Karpas-422 (cell line): ENCODE measurements at regions not wholly inside any gene's neighbourhood (a gene's known extent, or its start where the extent isn't known, plus 50 kb on each side); places are given as distances from the start of the nearest gene placed in this dataset.

Experiments
- DNase-seq: peaks from one replicate; pipeline ENCODE4 v3.0.0-alpha.2; 2015
- H2AFZ ChIP-seq: fragments of 200-600 bp; sonication (generic); 2 replicates; pipeline ENCODE4 v1.6.1; 2014; ENCODE audit warnings: antibody characterized with exemption, low read length, mixed read lengths
- H3K27ac ChIP-seq: fragments of 200-600 bp; sonication (generic); 2 replicates; pipeline ENCODE4 v1.5.1; 2014; ENCODE audit warnings: mild to moderate bottlenecking, low read length, moderate library complexity
- H3K27me3 ChIP-seq: fragments of 200-600 bp; sonication (generic); 2 replicates; pipeline ENCODE4 v1.6.1; 2014; ENCODE audit warnings: low read length, mixed read lengths
- H3K36me3 ChIP-seq: fragments of 200-600 bp; sonication (generic); 2 replicates; pipeline ENCODE4 v1.6.1; 2014; ENCODE audit warnings: low read length, mixed read lengths; ENCODE audit not compliant: insufficient read depth
- H3K4me1 ChIP-seq: fragments of 200-600 bp; sonication (generic); 2 replicates; pipeline ENCODE4 v1.6.1; 2014; ENCODE audit warnings: mild to moderate bottlenecking, low read length, mixed read lengths
- H3K4me2 ChIP-seq: fragments of 200-600 bp; sonication (generic); 2 replicates; pipeline ENCODE4 v1.6.1; 2014; ENCODE audit warnings: low read length, low read depth, mild to moderate bottlenecking; ENCODE audit not compliant: poor library complexity, severe bottlenecking
- H3K4me3 ChIP-seq: fragments of 200-600 bp; sonication (generic); 2 replicates; pipeline ENCODE4 v1.5.1; 2014; ENCODE audit warnings: mild to moderate bottlenecking, antibody characterized with exemption, low read length, mixed read lengths
- H3K79me2 ChIP-seq: fragments of 200-600 bp; sonication (generic); 2 replicates; pipeline ENCODE4 v1.6.1; 2014; ENCODE audit warnings: mild to moderate bottlenecking, low read length, mixed read lengths
- H3K9ac ChIP-seq: fragments of 200-600 bp; sonication (generic); 2 replicates; pipeline ENCODE4 v1.6.0; 2014; ENCODE audit warnings: low read length
- H3K9me2 ChIP-seq: fragments of 200-600 bp; sonication (generic), shearing (Covaris generic); replicated peaks from 2 replicates; pipeline ENCODE4 v1.6.0; 2014; ENCODE audit warnings: mild to moderate bottlenecking, low read length, moderate library complexity; ENCODE audit not compliant: insufficient read depth
- H3K9me3 ChIP-seq: fragments of 300-700, 200-600 bp; sonication (generic); 2 replicates; pipeline ENCODE4 v1.6.1; 2014; ENCODE audit warnings: low read length, mixed read lengths
- H4K20me1 ChIP-seq: fragments of 200-600 bp; sonication (generic); 2 replicates; pipeline ENCODE4 v1.6.1; 2014; ENCODE audit warnings: mild to moderate bottlenecking, antibody characterized with exemption, low read length, low read depth; ENCODE audit not compliant: insufficient read depth

DNA sequence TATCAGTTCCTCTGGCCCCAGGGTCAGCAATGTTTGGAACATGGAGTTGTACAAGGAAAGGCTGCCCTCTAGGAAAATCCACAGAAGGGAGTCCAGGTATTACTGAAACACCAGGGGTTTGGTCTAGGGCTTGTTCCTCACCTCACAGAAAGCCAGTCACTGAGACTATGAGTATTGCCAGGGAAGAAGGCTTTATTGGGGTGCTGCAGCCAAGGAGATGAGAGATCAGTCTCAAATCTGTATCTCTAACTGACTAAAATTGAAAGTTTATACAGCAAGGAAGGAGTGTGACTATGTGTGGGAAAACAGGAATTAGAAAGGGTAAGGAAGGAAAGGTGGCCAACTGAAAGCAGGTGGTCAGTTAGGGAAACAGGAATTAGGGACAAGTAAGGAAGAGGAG lies 172.3 kb downstream of the LYPLAL1 start:
- DNase-seq = no peak
- H3K36me3 ChIP-seq = no peaks in the 10 kb centered on the region

DNA sequence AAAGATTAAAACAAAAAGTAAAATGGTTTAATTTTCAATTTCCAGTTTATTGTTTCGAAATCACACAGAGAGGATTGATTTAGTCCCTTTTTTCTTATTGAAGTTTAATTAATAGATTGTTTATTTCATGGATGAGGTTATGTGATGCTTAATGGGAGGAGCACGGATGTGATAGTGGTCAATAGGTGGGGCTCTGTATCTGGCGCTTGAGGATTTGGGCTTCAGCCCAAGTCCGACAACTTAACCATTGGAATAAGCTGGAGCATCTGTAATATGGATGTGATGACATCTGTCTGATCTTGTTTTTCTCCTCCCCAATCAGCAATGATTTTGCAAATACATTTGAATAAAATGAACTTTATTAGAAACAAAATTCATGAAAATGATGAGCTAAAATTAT lies 169.2 kb downstream of the LYPLAL1 start:
- DNase-seq = no peak
- no peak overlapping the region for H2AFZ ChIP-seq
- H3K36me3 ChIP-seq = no peaks in the 10 kb centered on the region
- H3K4me3 ChIP-seq = no peak overlapping the region
- no peaks in the 10 kb centered on the region for H3K9me2 ChIP-seq
- H3K9ac ChIP-seq = no peak overlapping the region
- no peak overlapping the region for H3K27ac ChIP-seq
- peaks cover 7% of the 10 kb centered on the region for H3K9me3 ChIP-seq
- H3K4me1 ChIP-seq = no peaks in the 10 kb centered on the region
- H4K20me1 ChIP-seq = no peaks in the 10 kb centered on the region
- H3K4me2 ChIP-seq = no peak overlapping the region
- no peaks in the 10 kb centered on the region for H3K27me3 ChIP-seq
- H3K79me2 ChIP-seq = no peaks in the 10 kb centered on the region

More for the DNA sequence above, 172.3 kb downstream of the LYPLAL1 start:
- Histone ChIP-seq H3K4me2 (no peak overlapping the region), H3K27me3 (no peaks in the 10 kb centered on the region), H3K9ac (no peak overlapping the region), H4K20me1 (no peaks in the 10 kb centered on the region), H3K9me2 (no peaks in the 10 kb centered on the region), H3K27ac (no peak overlapping the region), H3K9me3 (peaks cover 7% of the 10 kb centered on the region), H3K4me1 (no peaks in the 10 kb centered on the region), H3K4me3 (no peak overlapping the region), H3K79me2 (no peaks in the 10 kb centered on the region), H2AFZ (no peak overlapping the region)

DNA sequence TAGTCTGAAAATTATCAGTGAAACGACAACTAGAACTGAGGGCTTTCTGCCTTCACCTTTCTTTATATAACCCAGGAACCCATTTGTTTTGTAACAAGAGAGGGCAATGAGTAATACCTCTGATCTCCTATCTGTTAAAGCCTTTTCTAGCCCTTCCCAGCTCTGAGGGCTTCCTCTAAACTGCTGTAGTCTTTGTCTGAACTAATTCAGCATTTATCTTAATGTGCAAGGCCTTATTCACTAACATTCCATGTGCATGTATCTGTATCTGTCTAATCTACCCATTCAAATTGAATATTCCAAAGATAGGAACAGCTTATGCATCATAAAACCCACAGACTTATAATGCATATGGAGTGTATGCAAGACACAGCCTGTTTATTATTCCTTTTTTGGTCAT lies 167.1 kb downstream of the LYPLAL1 start:
- no peak for DNase-seq
- H2AFZ ChIP-seq = no peak overlapping the region

DNA sequence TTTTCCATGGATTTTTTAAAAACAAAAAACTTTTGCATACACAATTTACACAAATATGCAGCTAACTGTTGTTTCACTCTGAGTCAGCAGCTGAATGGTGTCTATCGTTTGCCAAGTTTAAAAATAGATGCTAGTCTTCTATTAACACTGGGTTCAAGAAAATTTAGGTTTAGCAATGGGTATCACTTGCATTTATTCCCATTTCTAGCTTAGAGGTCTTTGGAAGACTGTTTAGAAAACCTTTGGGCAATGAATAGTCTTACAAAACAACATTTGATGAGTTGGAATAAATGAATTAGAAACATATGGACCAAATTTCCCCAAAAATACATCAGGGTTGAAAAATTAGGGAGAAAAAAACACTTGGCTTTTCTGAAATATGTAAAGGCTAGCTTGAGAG lies 165.8 kb downstream of the LYPLAL1 start:
- no peak overlapping the region for H3K4me3 ChIP-seq
- H3K27ac ChIP-seq = no peak overlapping the region
- no peaks in the 10 kb centered on the region for H4K20me1 ChIP-seq
- no peaks in the 10 kb centered on the region for H3K4me1 ChIP-seq
- no peak for DNase-seq
- H3K79me2 ChIP-seq = no peaks in the 10 kb centered on the region
- no peaks in the 10 kb centered on the region for H3K36me3 ChIP-seq
- H3K27me3 ChIP-seq = no peaks in the 10 kb centered on the region
- no peak overlapping the region for H3K4me2 ChIP-seq
- H3K9me2 ChIP-seq = no peaks in the 10 kb centered on the region
- no peak overlapping the region for H3K9ac ChIP-seq
- no peak overlapping the region for H2AFZ ChIP-seq
- H3K9me3 ChIP-seq = no peaks in the 10 kb centered on the region

More for the DNA sequence above, 167.1 kb downstream of the LYPLAL1 start:
- H3K4me3 ChIP-seq = no peak overlapping the region
- no peaks in the 10 kb centered on the region for H4K20me1 ChIP-seq
- H3K4me1 ChIP-seq = no peaks in the 10 kb centered on the region
- H3K79me2 ChIP-seq = no peaks in the 10 kb centered on the region
- H3K9ac ChIP-seq = no peak overlapping the region
- no peaks in the 10 kb centered on the region for H3K27me3 ChIP-seq
- H3K9me3 ChIP-seq = peaks cover 3% of the 10 kb centered on the region
- no peaks in the 10 kb centered on the region for H3K36me3 ChIP-seq
- H3K4me2 ChIP-seq = no peak overlapping the region
- no peaks in the 10 kb centered on the region for H3K9me2 ChIP-seq
- H3K27ac ChIP-seq = no peak overlapping the region

DNA sequence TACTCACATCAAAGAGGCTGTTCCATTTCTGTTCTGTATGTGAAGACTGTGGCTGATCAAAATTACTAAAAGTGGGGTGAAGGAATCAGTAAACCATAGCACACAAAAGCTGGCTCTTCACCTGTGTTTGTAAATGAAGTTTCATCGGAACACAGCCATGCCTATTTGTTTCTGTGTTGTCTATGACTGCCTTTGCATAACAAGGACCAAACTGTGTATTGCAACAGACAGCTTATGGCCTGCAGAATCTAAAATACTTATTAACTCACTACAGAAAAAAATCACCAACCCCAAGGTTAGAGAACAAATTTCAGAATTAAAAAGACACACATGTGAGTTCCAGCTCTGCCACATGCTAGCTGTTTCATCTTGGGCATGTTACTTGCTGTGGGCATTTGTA lies 163.9 kb downstream of the LYPLAL1 start:
- no peak overlapping the region for H3K4me2 ChIP-seq

DNA sequence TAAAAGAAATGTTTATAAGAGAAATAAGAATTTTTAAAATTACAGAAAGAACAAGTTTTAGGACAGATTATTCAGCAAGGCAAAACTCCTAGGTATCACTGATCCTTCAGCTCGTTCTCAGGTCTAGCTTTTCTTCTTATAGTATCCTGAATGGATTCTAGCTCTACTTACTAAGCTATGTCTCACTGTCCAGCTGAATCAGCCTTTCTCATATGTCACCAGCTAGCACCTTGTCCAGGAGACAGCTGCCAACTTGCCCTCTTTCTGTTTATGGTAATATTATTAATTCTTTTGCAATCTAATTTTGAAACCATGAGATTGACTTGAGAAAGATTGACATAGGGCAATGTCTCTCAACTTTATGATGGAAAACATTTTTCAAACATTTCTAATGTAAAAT lies 159.9 kb downstream of the LYPLAL1 start:
- DNase-seq = no peak
- no peak overlapping the region for H3K27ac ChIP-seq
- no peaks in the 10 kb centered on the region for H3K79me2 ChIP-seq
- H2AFZ ChIP-seq = no peak overlapping the region
- H3K9me3 ChIP-seq = no peaks in the 10 kb centered on the region
- no peak overlapping the region for H3K9ac ChIP-seq
- H4K20me1 ChIP-seq = no peaks in the 10 kb centered on the region
- H3K9me2 ChIP-seq = no peaks in the 10 kb centered on the region
- H3K4me1 ChIP-seq = no peaks in the 10 kb centered on the region
- H3K4me2 ChIP-seq = no peak overlapping the region
- no peaks in the 10 kb centered on the region for H3K36me3 ChIP-seq
- H3K27me3 ChIP-seq = no peaks in the 10 kb centered on the region
- H3K4me3 ChIP-seq = no peak overlapping the region

More for the DNA sequence above, 163.9 kb downstream of the LYPLAL1 start:
- Histone ChIP-seq H3K4me1 (no peaks in the 10 kb centered on the region), H3K79me2 (no peaks in the 10 kb centered on the region), H3K27me3 (no peaks in the 10 kb centered on the region), H4K20me1 (no peaks in the 10 kb centered on the region), H3K9me3 (no peaks in the 10 kb centered on the region), H3K36me3 (no peaks in the 10 kb centered on the region), H3K9me2 (no peaks in the 10 kb centered on the region), H3K27ac (no peak overlapping the region), H3K4me3 (no peak overlapping the region), H3K9ac (no peak overlapping the region), H2AFZ (no peak overlapping the region)
- no peak for DNase-seq

DNA sequence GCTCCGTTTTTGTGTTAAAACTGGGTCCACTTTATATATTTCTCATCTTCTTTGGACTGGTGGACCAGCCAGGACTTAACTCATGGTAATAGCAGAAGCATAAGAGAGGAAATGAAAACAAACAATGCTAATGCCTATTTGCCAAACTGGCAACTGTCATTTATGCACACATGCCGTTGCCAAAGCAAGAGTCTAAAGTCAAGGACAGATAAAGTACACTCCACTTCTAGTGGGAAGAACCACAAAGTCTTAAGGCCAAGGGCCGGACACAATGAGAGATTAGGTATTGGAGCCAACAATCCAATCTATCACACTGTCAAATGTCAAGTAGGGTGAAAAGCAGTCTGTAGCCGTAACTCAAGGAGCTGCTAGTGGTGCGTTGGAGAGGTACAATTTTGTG lies 157.7 kb downstream of the LYPLAL1 start:
- Histone ChIP-seq H3K4me3 (no peak overlapping the region), H4K20me1 (no peaks in the 10 kb centered on the region), H3K27ac (no peak overlapping the region), H3K4me2 (no peak overlapping the region), H3K9me3 (no peaks in the 10 kb centered on the region), H2AFZ (no peak overlapping the region), H3K4me1 (no peaks in the 10 kb centered on the region), H3K9me2 (no peaks in the 10 kb centered on the region), H3K27me3 (no peaks in the 10 kb centered on the region), H3K9ac (no peak overlapping the region), H3K36me3 (no peaks in the 10 kb centered on the region), H3K79me2 (no peaks in the 10 kb centered on the region)
- no peak for DNase-seq

DNA sequence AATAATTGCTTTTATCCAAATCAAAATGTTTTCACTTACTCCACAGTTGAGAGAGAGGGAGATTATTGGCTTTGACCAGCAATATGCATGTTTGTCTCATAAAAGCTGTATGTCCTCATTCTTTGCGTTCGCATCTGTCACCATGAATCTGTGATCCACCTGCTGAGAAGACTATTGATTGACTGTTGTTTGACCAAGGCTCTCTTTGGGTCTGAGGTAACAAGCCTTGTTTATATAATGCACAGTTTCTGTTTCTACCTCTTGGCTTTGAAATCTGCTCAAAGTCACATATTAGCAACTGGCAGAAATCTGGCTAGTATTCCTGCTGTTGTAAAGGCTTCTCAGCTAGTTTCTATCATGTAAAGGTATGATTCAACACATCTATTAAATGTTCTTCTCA lies 157.0 kb downstream of the LYPLAL1 start:
- no peak overlapping the region for H3K27ac ChIP-seq
- H3K4me1 ChIP-seq = no peaks in the 10 kb centered on the region
- no peak overlapping the region for H3K9ac ChIP-seq
- no peaks in the 10 kb centered on the region for H3K79me2 ChIP-seq
- H3K4me3 ChIP-seq = no peak overlapping the region
- no peaks in the 10 kb centered on the region for H3K27me3 ChIP-seq
- H2AFZ ChIP-seq = no peak overlapping the region
- no peaks in the 10 kb centered on the region for H3K9me2 ChIP-seq
- DNase-seq = no peak
- H4K20me1 ChIP-seq = no peaks in the 10 kb centered on the region
- no peak overlapping the region for H3K4me2 ChIP-seq
- H3K36me3 ChIP-seq = no peaks in the 10 kb centered on the region
- no peaks in the 10 kb centered on the region for H3K9me3 ChIP-seq

DNA sequence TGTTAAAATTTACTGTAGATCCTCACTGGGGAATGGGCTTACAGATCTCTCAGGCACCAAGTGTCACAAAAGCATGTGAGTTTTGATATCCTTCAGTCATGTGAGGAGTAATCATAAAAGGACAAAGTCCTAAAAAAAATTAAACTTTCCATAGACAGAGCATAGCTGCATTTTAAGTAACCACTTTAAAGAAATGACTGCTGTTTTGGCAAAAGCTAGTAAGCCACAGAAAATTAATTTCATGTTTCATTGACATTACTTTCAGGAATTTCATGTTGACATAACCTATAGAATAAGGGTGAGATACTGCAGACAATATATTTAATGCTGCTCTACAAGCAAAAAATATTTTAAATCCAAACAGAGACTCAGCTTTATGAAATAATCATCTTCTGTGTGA lies 156.3 kb downstream of the LYPLAL1 start:
- H3K4me3 ChIP-seq = no peak overlapping the region
- no peaks in the 10 kb centered on the region for H3K27me3 ChIP-seq
- H3K27ac ChIP-seq = no peak overlapping the region
- no peaks in the 10 kb centered on the region for H3K79me2 ChIP-seq
- no peaks in the 10 kb centered on the region for H3K9me2 ChIP-seq
- no peaks in the 10 kb centered on the region for H4K20me1 ChIP-seq
- no peaks in the 10 kb centered on the region for H3K36me3 ChIP-seq
- no peak overlapping the region for H3K4me2 ChIP-seq
- H3K9me3 ChIP-seq = no peaks in the 10 kb centered on the region
- no peaks in the 10 kb centered on the region for H3K4me1 ChIP-seq
- no peak for DNase-seq
- no peak overlapping the region for H2AFZ ChIP-seq
- no peak overlapping the region for H3K9ac ChIP-seq
